Heart right ventricle (tissue), 16 donors: ENCODE measurements at regions not wholly inside any gene's neighbourhood (a gene's known extent, or its start where the extent isn't known, plus 50 kb on each side); places are given as distances from the start of the nearest gene placed in this dataset.

Experiments used
- ATAC-seq, 8 donors: fragments of 200-7000 bp; cut with Tn5 transposase; one replicate each; pipeline ENCODE4 v1.9.1; 2020; ENCODE audit warnings: mild to moderate bottlenecking in 8 of 8, moderate library complexity in 8 of 8, moderate number of reproducible peaks in 1 of 8
- DNase-seq, 2 donors: peaks; one replicate each; pipeline ENCODE4 v3.0.0-alpha.2; 2020
- H3K27ac ChIP-seq, 10 donors: fragments of 200-600 bp; sonication (generic) in 2 of 10; one replicate each; pipeline versions ENCODE4 v1.5.0 to v1.8.0; 2020 to 2022; ENCODE audit warnings: mild to moderate bottlenecking in 3 of 10
- H3K27me3 ChIP-seq, 7 donors: fragments of 200-600 bp; one replicate each; pipeline ENCODE4 v1.8.0; 2021 to 2022; ENCODE audit warnings: mild to moderate bottlenecking in 2 of 7
- H3K36me3 ChIP-seq, 9 donors: fragments of 200-600 bp; sonication (generic) in 1 of 9; one replicate each; pipeline versions ENCODE4 v1.5.0 to v1.8.0; 2020 to 2022; ENCODE audit warnings: mild to moderate bottlenecking in 2 of 9
- H3K4me1 ChIP-seq, 9 donors: fragments of 200-600 bp; sonication (generic) in 1 of 9; one replicate each; pipeline versions ENCODE4 v1.5.0 to v1.8.0; 2020 to 2022; ENCODE audit warnings: mild to moderate bottlenecking in 4 of 9
- H3K4me3 ChIP-seq, 10 donors: fragments of 200-600 bp; sonication (generic) in 2 of 10; one replicate each; pipeline versions ENCODE4 v1.5.0 to v1.8.0; 2020 to 2022; ENCODE audit warnings: mild to moderate bottlenecking in 7 of 10, moderate library complexity in 2 of 10
- H3K9me3 ChIP-seq, 11 donors: fragments of 200-600 bp in 10 of 11; sonication (generic) in 2 of 11; one replicate each; pipeline versions ENCODE4 v1.5.0 to v1.8.0; 2013 to 2022; ENCODE audit warnings: mild to moderate bottlenecking in 2 of 11, control low read depth in 1 of 11, moderate library complexity in 1 of 11
- CTCF ChIP-seq, 9 donors: fragments of 200-600 bp; sonication (generic) in 2 of 9; IDR thresholded peaks; one replicate each; pipeline versions ENCODE4 v1.5.0 to v1.8.0; 2021 to 2022; ENCODE audit warnings: antibody characterized with exemption in 9 of 9, mild to moderate bottlenecking in 5 of 9, moderate library complexity in 1 of 9
- WGBS, 2 donors: extraction: QIAGEN DNeasy Blood & Tissue Kit; methylation state at CpG; one replicate each; pipeline ENCODE4 v1.1.7; 2013; ENCODE audit warnings: inconsistent platforms in 1 of 2; 5-methylcytosine and 5-hydroxymethylcytosine counted together
- intact Hi-C, 10 donors: fragments of 100-400 bp; cut with DNase I; formaldehyde crosslinking; loops; one replicate each; pipeline versions ENCODE4 v1.11.1 to v1.14.2; 2022
- donor health status: Arrhythmogenic right ventricular cardiomyopathy.
- donor health status: ischemic (EF 13 %, LVEDD 7.1; RV severe dilation, severe dysfunction).
- donor health status: healthy with polysubstance abuse.
- donor health status: DM: no; HTN: yes; CAD: no.
- donor health status: DM: no; HTN: no; CAD: no.
- donor health status: ischemic (EF 25% LVEDD 6.9; RV normal size, moderate dysfunction).
- donor health status: ischemic (EF 25% LVEDD 5.7; RV mildly dilated, moderate dysfunction).
- donor health status: healthy.
- donor health status: DM: yes; HTN: yes; CAD: no.
- donor health status: Ischemic cardiomyopathy.
- donor health status: ischemic (EF 35%, LVEDD 5.7; RV mildly dilated, moderate dysfunction).
- donor health status: nonischemic (EF 11% LVEDD 7.7; RV severe dilation, severe dysfunction).
- donor health status: DM: yes; HTN: yes; CAD: no.
- donor health status: PGD.
- donor health status: ischemic (EF 29% LVEDD 5.4; RV normal size, mild dysfunction).
- donor health status: nonischemic (EF 23%, LVEDD 6.1; RV moderate dilation, normal function).

GRCh38 chr16:35186045-35186759, 1726.8 kb downstream of the TP53TG3F start:
- Histone ChIP-seq H3K36me3 (no peaks in the 10 kb centered on the region), H3K9me3 (peaks cover 0 to 22% (median 0%) of the 10 kb centered on the region in 11 donors), H3K4me3 (no peak overlapping the region), H3K4me1 (no peaks in the 10 kb centered on the region), H3K27me3 (peaks cover 0 to 5% (median 0%) of the 10 kb centered on the region in 7 donors), H3K27ac (no peak overlapping the region)
- DNase-seq (no peak), ATAC-seq (no peak)
- TF ChIP-seq CTCF (IDR thresholded peaks at IDR 0.05), result no peak
- intact Hi-C loops, result no loop called here

- ATAC-seq (peak in 1 of 8 donors; percentile 26), DNase-seq (no peak)
- intact Hi-C loops, result no loop called here
- no peak for TF ChIP-seq CTCF (IDR thresholded peaks at IDR 0.05)
- Histone ChIP-seq H3K27me3 (peaks cover 0 to 5% (median 0%) of the 10 kb centered on the region in 7 donors), H3K4me3 (no peak overlapping the region), H3K9me3 (peaks cover 0 to 16% (median 0%) of the 10 kb centered on the region in 11 donors), H3K36me3 (no peaks in the 10 kb centered on the region), H3K4me1 (no peaks in the 10 kb centered on the region), H3K27ac (no peak overlapping the region)
- WGBS, 2 donors, result 27 to 45% methylated on average over 2 of the region's 2 CpGs
Measured at GRCh38 chr16:35187665-35188225, 1728.3 kb downstream of the TP53TG3F start.

- H3K36me3 ChIP-seq, result no peaks in the 10 kb centered on the region
- intact Hi-C loops, result no loop called here
- WGBS, 2 donors, result 37 to 43% methylated on average over 8 of the region's 8 CpGs
- H3K27me3 ChIP-seq, result peaks cover 0 to 5% (median 0%) of the 10 kb centered on the region in 7 donors
- peaks cover 0 to 19% (median 0%) of the 10 kb centered on the region in 11 donors for H3K9me3 ChIP-seq
- peak in 4 of 9 donors; percentile 18 to 26 (median 22) for TF ChIP-seq CTCF (IDR thresholded peaks at IDR 0.05)
- no peaks in the 10 kb centered on the region for H3K4me1 ChIP-seq
- ATAC-seq (peak in 1 of 8 donors; percentile 25), DNase-seq (no peak)
- H3K27ac ChIP-seq, result no peak overlapping the region
- H3K4me3 ChIP-seq, result no peak overlapping the region
Measured at GRCh38 chr16:35188288-35189155, 1729.1 kb downstream of the TP53TG3F start.

- no peak for ATAC-seq
- WGBS, 2 donors, result 76 to 77% methylated on average over 4 of the region's 4 CpGs
Measured at GRCh38 chr16:35192993-35193392, 1733.6 kb downstream of the TP53TG3F start.

More at GRCh38 chr16:35192993-35193392, 1733.6 kb downstream of the TP53TG3F start:
- intact Hi-C loops, result no loop called here
- no peak for DNase-seq
- Histone ChIP-seq H3K9me3 (peaks cover 0 to 34% (median 0%) of the 10 kb centered on the region in 11 donors), H3K36me3 (no peaks in the 10 kb centered on the region), H3K4me1 (no peaks in the 10 kb centered on the region), H3K4me3 (no peak overlapping the region), H3K27ac (no peak overlapping the region), H3K27me3 (peaks cover 0 to 5% (median 0%) of the 10 kb centered on the region in 7 donors)
- no peak for TF ChIP-seq CTCF (IDR thresholded peaks at IDR 0.05)
